ENCODE measurements at regions not wholly inside any gene's neighbourhood (a gene's known extent, or its start where the extent isn't known, plus 50 kb on each side); places are given as distances from the start of the nearest gene placed in this dataset.

DNA sequence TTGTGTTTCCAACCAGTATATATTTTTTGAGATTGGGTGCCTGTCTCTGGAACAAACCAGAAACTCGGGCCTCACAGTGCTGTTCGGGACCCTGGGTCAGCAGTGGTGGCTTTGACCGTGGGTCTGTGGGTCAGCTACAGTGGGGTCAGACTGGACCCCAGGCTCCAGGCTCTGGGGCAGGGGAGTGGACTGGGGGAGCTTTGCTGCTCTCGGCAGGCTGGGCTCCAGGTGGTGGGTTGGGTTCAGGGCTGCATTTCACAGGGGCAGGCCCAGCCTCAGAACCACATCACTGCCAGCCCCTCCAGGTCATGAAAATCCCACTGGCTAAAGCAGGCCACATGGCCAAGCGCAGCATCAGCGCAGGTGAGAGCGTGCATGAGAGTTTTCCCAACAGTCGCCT lies 1279.3 kb downstream of the BRD1 start:
- DNase-seq = no peak

DNA sequence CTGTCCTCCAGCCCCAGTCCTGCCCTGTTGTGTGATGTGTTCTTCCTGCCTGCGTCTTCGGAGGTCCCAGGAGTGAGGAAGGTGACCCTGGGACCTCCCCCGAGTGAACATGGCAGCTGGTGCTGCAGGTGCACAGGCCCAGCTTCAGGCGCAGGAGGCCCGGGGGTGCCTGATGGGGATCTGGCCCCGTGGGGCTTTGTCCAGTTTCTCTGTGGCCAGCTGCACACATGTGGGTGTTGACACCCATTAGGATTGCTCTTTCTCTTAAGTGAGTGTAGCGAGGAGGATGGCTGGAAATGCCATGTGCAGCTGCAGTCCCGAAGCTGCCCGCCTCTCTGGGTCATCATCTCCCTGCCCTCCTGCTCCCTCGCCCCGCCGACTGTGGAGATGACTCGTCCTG lies 1279.7 kb downstream of the BRD1 start:
- no peak for DNase-seq

DNA sequence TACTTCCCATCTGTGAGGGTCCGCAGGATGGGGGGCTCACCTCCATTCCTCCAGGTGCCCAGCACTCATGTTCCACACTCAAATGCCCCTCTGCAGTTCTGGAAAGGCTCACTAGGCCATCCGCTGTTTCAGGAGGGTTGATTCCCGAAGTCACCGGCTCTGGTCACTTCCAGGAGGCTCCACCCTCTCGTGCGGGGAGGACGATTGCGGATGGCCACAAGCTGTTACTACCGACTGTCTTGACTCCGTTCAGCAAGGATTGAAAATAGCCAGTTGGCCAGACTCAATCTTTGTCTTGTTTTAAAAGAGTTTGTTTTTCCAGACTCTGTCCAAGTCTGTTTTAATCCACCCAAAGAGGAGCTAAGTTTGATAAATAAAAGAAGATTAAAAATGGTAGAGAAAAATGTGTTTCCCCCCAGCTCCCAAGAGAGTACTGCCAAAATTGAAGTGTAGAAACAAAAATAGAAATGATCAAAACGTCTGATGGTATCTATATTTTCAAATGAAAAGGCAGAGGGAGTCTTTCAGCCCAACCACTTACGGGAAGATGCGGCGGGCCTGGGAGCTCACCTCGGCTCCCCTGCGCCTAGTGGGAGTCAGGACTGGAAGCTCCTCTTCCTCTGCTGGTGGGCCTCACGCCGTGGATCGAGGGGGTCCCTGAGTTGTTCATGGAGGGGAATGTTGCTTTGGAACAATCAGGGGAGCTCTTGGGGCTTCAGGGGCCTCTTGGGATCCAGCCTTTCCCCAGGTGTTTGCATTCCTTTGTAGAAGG lies 1280.8 kb downstream of the BRD1 start:
- DNase-seq = no peak

DNA sequence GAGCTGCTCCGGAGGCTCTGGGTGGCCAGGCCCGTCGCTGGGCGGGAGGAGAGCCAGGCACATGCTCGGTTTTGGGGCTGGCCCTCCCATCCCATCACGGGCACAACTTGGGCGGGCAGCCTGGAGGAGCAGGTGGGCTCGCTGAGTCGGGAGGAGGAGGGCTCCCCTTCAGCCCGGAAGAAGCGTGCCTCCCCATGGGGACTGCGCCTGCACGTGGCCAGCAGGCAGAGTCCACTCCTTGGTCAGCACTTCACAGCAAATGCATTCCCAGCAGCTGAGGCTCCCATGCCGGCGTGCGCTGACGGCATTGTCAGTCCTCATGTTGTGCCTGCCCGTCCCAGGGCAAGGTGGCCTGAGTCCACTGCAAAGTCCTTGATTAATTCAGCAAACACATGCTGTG lies 1281.7 kb downstream of the BRD1 start:
- DNase-seq = no peak

DNA sequence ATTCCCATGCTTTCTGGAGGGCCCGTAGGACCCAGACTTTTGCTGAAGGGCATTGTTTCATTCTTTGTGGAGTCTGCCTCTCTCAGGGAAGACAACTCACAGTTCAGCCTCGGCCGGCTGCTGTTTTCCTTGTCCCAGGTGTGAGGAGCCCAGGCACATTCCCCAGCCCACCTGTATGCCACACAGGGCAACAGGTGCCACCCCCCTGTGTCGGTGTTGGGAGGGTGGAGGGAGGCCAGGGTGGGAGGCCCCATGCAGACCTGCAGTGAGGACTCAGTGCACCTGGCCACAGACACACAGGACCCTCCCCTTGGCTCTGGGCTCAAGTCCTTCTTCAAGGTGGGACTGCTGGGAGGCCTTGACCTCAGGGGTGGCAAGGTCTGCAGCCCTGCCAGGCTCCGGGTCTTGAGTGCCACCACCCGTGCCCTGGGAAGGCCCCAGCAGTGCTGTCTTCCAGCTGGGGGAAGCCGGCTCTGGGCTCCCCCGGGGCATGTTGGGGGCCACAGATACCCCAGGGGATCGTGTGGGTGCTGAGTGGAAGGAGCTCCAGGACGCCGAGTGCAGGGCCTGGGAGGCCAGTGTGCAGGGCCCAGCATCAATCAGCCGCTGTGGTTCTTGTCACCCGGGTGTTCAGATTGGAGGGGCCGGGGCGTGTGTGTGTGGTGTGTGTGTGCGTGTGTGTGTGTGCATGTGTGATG lies 1286.1 kb downstream of the BRD1 start:
- DNase-seq = no peak

DNA sequence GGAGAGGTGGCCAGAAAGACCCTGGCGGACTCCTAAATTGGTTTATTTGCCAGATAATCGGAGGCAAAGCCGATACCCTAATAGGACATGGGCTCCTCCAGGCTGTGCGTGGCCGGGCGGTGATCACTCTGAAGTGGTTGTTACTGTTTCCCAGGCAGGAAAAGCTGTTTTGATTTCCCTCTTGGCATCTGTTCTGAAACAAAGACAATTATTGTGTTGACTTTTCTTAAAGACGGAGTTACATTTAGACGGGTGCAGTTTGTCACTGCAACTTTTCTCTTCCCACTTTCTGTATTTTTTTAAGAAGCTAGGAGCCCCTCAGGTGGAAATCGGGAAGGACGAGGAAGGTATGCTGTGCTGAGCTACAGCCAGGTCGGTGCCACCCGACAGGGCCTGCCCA lies 1288.4 kb downstream of the BRD1 start:
- DNase-seq = no peak

DNA sequence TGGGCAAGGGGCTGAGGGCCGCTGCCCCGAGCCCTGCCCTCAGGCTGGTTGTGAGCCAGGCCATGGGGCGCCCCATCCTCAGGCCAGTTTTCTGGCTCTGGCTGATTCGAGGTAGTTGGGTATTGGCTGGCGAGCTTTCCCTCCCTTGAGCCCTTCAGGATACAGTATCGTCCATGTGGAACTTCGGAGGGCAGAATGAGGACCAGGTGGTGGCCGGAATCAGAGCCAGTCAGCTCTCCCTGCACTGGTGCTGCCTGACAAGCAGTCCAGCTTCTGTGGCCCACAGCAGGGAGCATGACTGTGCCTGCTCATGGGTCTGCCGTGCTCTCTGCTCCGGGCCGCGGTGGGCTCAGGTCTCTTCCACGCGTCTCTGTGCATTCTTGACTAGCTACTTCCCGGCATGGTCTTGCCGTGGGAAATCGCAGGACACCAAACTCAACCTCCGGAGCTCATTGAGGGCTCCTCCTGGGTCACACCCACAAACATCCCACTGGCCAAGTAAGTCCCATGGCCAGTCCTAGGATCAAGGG lies 1289.3 kb downstream of the BRD1 start:
- DNase-seq = no peak

DNA sequence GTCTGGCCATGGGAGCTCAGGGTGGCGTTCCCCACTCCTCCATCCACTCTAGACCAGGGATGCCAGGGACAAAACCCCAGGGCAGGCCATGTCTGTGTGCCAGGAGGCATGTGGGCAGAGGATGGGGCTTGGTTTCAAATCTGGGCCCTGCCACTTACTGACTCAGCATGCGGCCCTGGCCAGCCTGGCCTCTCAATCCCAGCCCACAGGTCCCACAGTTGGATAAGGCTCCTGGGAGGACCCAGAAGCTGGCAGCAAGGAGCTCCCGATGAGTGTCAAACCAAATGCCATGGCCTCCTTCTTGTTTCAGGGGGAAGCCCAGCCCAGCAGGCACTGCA lies 1290.4 kb downstream of the BRD1 start:
- DNase-seq = no peak

DNA sequence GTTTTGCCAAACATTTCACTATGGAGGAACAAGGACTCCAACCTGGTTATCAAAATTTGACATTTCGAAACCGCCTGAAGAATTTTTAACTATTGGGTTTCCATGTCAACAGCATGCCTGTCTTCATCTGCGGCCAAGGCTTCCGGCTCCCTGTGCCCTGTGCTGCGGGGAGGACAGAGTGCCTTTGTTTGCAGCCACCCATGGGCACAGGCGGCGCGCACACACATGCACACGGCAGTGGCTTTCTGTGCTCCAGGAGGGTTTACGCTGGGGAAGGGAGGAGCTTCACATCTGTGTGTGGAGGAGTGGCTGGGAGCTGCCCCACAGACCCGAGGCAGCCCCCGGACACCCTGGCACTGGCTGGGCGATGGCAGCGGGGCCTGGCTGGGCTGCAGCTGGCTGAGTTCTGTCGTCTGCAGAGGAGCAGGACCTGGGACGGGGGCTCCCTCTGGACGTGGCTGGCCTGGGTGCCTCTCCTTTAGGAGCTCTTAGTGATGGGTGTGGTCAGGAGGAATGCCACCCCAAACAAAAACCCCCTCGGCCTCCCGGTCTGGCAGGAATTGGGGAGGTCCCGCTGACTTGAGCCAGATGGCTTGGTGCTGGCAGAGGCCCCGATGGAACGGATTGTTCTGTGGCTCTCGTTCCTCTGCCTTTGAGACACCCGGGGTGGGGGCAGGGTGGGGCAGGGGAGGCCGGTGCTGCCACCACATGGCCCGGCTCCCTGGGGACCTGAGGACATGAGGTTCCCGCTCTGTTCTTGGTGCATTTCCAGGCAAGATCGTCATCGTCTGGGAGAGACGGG lies 1290.9 kb downstream of the BRD1 start:
- peak; percentile 2 for DNase-seq

DNA sequence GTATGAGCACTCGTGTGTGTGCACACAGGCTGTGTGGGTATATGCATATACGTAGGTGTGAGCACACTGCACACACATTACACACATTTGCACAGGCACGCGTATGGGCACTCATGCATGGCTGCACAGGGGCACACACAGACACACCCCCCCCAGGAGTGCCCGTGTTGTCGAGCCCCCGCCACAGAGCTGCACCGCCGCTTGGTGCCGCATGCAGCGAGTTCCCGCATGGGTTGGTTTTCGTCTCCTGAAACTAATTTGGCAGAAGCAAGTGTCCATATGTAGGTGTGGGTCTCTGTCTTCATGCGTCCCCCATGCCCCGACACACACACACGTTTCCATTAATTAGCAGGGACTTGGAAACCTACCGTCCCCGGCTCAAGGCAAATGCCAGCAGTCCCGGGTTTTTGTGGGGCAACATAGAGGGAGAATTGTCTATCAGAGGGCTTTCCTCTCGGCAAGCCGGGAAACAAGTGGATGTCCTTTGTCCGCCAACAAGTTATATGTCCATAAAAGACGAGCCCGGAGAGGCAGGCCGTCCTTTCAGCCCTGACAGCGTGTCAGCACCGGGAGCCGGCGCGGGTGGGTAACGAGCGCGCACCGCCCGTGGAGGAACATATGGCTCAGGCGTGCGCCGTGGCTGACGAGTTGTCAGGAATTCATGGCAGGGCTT lies 1291.7 kb downstream of the BRD1 start:
- DNase-seq = no peak

DNA sequence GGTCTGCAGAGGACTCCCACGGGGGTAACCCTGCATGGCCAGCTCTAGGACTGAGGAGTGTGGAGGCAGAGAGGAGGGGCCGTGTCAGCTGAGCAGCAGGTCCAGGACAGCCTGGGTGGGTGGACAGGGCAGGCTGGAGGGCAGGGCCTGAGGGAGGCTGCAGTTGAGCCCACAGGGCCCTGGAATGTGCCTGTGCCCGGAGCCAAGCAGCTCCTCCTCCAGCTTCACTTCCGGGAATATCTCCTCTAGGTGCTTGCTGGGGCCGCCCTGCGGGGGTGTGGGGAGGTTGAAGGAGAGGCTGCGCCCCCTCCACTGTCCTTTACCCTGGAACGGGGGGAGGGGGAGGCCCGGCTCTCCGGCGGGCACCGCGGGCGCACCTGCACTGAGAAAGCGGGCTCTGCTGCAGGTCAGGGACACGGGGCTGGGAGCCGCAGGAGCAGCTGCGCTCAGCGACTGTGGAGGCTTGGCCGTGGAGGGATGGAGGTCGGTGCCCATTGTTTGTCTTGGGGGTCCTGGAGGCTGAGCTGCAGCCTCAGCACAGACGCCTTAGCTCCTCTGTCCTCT lies 1293.2 kb downstream of the BRD1 start:
- DNase-seq = no peak

DNA sequence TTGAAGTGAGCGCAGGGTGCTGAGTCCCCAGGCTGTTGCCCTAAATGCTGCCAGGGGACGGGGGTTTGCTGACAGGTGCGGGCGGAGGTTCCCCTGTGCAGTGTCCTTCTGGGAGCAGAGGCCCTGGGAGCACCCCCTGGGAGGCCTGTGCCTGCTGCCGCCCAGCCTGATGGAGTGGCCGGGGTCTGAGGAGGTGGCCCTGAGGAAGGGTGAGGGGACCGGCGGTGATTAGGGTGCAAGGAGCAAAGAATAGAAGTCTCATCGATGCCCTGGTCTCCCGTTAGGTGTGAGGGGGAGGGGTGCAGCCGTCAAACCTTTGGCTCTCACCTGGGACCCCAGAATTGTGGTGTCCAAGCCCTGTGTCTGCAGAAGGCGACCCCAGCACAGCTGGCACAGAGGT lies 1294.7 kb downstream of the BRD1 start:
- no peak for DNase-seq

DNA sequence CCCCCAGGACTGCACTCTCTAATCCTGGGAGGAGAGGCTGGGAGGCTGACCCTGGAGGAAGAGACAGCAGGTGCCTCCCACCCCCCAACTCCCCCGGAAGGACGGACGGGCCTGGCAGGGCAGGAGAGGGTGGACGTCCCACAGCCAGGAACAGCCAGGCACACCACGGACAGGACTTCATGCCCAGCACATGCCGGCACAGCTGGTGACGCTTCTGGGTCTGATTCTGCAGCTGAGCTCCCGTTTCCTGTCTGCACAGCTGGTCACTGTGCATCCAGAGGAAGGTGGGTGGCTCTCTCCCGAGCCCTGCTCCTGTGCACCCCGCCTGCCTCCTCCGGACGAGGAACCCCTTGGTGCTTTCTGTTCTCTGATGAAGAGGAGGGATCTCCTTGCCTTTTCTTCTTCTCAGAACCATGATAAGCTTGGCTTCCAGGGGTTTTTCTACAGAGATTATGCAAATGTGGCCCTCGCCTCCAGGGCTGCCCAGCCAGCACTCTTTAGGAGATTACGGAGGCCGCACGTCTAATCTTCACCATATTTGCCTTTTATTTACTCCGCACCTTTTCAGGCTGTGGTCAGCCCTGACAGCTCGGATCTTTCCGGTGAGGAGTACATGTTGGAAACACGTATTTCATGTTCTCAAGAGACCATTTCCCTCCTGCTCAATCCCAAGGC lies 1295.8 kb downstream of the BRD1 start:
- no peak for DNase-seq

DNA sequence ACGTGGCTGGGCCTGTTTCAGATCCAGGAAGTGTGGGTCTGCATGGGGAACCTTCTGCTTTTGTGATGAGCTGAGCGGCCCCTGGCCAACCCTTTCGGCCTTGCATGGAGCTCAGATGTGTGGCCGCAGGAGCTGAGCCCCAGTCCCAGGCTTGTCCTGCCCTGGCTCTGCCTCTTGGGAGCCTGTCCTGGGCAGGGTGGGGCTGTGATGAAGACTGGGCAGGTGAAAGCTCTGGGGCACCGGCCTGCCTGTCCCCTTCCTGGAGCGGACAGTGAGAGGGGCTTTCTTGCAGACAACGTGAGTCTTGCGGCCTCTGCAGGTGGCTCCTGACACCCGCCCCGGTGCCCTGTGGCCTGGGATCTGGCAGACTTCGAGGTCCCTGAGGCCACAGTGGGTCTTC lies 1296.6 kb downstream of the BRD1 start:
- no peak for DNase-seq

DNA sequence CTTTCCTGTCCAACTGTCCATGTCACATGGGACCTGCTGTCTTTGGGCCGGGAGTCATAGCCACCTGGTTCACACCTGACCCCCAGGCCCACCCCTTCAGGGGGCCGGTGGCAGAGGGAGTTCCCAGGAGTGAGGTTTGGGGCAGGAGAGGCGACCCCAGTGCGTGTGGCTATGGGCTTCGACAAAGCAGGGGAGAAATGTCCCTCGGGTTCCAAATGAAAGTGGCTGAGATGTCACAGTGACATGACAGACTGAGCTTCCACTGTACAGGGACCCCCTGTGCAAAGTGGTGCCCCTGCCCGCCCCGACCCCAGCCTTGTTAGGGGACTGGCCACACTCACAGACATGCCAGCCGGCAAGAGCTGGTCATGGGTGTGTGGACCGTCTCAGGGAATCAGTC lies 1297.0 kb downstream of the BRD1 start:
- DNase-seq = no peak

DNA sequence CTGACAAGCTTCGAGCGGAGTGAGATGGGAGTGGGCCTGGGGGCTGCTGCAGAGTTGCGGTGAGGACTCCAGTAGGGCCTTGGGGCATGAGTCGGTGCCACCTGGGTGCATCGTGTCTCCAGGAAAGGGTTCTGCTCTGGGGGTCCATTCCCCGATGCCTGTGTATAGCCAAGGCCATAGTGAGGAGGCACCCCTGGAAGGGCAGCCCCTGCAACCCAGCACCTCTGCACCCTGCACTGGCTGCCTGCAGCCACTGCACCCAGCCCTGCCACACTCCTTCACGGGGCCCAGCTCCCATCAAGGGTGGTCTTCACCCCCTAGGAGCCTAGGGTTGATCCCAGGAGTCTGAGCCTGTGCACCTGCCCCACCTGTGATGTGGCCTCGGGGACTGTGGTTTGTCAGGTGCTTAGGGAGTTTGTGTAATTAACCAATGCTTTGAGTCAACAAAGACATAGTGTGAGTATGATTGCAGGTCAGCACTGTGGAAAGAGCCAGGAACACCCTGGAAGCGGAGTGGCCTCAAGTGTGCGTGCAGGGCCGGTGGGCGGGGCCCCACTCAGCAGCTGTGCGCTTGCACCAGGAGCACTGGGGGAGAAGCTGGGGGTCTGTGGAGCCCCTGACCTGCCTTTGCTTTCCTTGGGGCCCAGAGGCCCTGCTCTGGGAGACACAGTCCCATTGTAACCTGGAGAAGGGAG lies 1299.3 kb downstream of the BRD1 start:
- DNase-seq = no peak

DNA sequence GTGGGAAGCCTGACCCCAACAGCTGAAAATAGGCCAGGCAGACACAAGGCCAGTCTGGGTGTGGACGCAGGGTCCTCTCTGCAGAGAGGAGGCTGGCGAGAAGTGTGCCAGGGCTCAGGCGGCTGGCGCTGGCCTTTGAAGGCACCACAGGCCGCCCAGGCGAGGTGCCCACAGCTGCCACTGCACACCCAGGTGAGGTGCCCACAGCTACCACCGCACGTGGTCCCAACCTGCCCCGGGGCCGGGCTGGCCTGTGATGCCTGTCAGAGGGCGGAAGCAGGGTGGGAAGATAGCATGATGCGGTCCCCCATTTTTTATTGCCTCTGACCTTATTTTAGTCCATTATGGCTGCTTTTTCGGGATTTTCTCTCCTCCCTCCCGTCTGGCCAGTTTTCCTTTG lies 1303.9 kb downstream of the BRD1 start:
- DNase-seq = no peak

DNA sequence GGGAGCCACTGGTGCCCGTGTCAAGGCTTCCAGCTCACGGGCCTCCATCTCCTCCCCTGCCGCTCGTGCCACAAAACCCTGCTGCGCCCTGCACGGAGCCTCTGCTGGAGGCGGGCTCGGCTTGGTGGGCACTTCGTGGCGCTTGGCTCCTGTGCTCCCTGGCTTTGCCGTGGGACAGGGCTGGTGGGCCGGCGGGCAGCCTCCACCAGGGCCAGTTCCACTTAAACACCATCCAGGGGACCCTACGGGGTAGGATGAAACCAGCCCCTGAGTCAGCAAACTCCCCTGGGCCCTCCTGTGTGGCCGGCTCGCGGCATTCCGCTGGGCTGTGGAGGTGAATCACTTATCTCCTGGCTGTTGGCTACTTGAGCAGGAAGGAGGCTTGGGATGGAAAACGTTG lies 1304.6 kb downstream of the BRD1 start:
- peak; percentile 47 for DNase-seq

DNA sequence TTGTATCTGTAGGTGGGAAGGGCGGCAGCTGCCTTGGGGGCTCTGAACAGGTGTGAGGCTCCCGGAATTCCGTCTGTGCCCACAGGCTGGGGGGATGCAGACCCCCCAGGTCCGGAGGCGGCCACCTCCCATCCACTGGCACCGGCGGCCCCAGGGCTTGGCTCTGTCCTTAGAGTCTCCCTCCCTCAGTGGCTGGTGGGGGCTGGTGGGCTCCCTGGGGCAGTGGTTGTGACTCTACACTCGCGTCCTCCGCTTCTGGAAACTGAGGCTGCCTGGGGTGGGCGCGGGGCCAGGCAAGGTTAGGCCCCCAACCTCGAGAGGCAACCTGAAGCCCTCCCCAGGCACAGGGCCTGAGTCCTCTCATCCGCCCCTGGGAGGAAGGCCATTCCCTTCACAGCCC lies 1305.4 kb downstream of the BRD1 start:
- DNase-seq = no peak

DNA sequence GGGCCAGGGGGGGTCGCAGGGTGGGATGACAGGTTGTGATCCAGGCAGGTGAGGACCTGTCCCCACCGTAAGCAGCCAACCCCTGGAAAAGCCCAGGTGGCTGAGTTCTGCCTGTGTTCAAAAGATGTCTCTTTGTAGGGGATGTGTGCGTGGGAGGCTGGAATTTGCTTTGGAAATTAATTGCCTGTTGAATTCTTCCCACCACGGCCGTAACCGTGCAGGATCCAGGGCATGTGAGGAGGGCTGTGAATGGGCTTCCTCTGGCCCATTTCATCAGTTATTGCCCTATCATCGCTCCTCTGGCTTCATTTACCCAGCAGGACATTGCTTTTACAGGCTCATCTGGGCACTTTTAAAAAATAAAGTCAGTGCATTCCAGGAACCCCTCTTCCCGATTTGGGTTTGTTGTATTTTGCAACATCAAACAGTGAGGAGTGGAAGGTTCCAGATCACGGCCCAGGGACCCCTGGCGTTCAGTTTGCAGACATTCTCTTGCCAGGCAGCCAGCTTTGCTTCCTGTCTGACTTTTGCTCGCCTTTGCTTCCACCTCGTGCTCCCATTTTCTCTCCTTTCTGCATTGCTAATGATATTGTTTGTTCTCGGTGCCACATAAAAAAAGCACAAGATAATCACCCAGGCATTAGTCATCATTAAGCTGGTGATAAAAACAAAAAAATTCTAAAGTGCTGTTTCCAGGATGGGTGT lies 1306.6 kb downstream of the BRD1 start:
- DNase-seq = peak; percentile 12

DNA sequence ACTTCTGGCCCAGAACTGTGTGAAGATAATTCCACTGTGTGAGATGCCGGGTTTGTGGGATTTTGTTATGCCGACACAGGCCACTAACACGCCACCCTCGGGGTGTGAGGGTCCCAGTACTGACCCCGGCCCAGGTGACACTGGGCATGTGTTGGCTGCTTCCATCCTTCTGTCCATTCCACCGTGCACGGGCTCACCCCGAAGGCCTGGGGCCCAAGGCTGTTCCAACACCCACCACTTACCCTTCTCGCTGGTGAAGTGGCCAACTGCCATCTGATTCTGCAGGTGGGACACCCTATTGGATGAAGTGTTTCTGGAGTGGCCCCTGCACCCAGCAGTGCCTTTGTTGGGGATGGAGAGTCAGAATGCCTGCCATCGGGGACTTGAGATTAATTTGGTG lies 1307.5 kb downstream of the BRD1 start:
- no peak for DNase-seq
